NCI-H526 treated with DMSO at 0.1 percent for 48 hours (cell line): ENCODE measurements at regions not wholly inside any gene's neighbourhood (a gene's known extent, or its start where the extent isn't known, plus 50 kb on each side); places are given as distances from the start of the nearest gene placed in this dataset.
"Not testable (repeated sequence)": the region's sequence is repeated elsewhere in the genome, so short reads cannot be mapped to it uniquely, and the experiment has no call there.

ENCODE experiments used
- DNase-seq: peaks from one replicate; lab custom pipeline; 2025; lab: John Stamatoyannopoulos, UW

- DNase-seq: no peak
Measured at GRCh38 chr15:36406366-36406765, 173.1 kb upstream of the CDIN1 start.

GRCh38 chr15:36406911-36407310 lies 172.5 kb upstream of the CDIN1 start:
- no peak for DNase-seq

GRCh38 chr15:36407647-36408046 lies 171.8 kb upstream of the CDIN1 start:
- DNase-seq: no peak

- DNase-seq: no peak
Measured at GRCh38 chr15:36409819-36410218, 169.6 kb upstream of the CDIN1 start.

- no peak for DNase-seq
Measured at GRCh38 chr15:36414670-36415069, 164.8 kb upstream of the CDIN1 start.

- no peak for DNase-seq
Measured at GRCh38 chr15:36415643-36416042, 163.8 kb upstream of the CDIN1 start.

- DNase-seq: no peak
Measured at GRCh38 chr15:36422631-36423030, 156.8 kb upstream of the CDIN1 start.

- no peak for DNase-seq
Measured at GRCh38 chr15:36426691-36427090, 152.7 kb upstream of the CDIN1 start.

- DNase-seq: no peak
Measured at GRCh38 chr15:36428102-36428845, 151.2 kb upstream of the CDIN1 start.

GRCh38 chr15:36429707-36430106 lies 149.7 kb upstream of the CDIN1 start:
- no peak for DNase-seq

- DNase-seq: no peak
Measured at GRCh38 chr15:36430280-36430679, 149.1 kb upstream of the CDIN1 start.

- no peak for DNase-seq
Measured at GRCh38 chr15:36430726-36431265, 148.6 kb upstream of the CDIN1 start.

GRCh38 chr15:36432161-36432560 lies 147.3 kb upstream of the CDIN1 start:
- no peak for DNase-seq

- no peak for DNase-seq
Measured at GRCh38 chr15:36434177-36434576, 145.2 kb upstream of the CDIN1 start.

GRCh38 chr15:36438499-36438898 lies 140.9 kb upstream of the CDIN1 start:
- no peak for DNase-seq

GRCh38 chr15:36447373-36447772 lies 132.1 kb upstream of the CDIN1 start:
- no peak for DNase-seq

GRCh38 chr15:36448418-36448817 lies 131.0 kb upstream of the CDIN1 start:
- no peak for DNase-seq

- DNase-seq: no peak
Measured at GRCh38 chr15:36449084-36449661, 130.3 kb upstream of the CDIN1 start.

GRCh38 chr15:36449662-36450145 lies 129.7 kb upstream of the CDIN1 start:
- no peak for DNase-seq

GRCh38 chr15:36454244-36454643 lies 125.2 kb upstream of the CDIN1 start:
- DNase-seq: not testable (repeated sequence)

- peak; percentile 77 for DNase-seq
Measured at GRCh38 chr15:36458411-36458810, 121.0 kb upstream of the CDIN1 start.

- no peak for DNase-seq
Measured at GRCh38 chr15:36465304-36465703, 114.1 kb upstream of the CDIN1 start.

- DNase-seq: no peak
Measured at GRCh38 chr15:36468746-36469145, 110.7 kb upstream of the CDIN1 start.
